Fibroblast of skin of scalp (primary cell): ENCODE measurements at regions not wholly inside any gene's neighbourhood (a gene's known extent, or its start where the extent isn't known, plus 50 kb on each side); places are given as distances from the start of the nearest gene placed in this dataset.

Experiments used
- DNase-seq: peaks from one replicate; pipeline ENCODE4 v3.0.0-alpha.2; 2013

DNA sequence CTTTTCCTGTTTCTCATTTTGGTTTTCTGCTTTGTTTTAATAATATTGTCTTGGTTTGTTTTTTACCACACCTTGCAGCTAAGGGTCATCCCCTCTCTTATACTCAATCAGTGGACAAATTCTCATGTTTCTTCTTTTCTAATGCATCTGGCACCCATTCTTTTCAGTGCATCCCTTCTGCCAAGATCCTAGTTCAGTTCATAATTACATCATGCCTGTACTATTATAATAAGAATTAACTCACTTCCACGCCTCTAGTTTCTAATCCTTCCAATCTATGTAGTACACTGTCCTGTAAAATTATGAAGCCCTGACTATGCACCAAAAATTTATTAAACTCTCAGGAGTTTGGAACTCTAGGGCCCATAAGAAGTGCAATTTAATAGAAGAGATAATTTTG, 126.1 kb downstream of the FAT4 start:
- DNase-seq = no peak

GRCh38 chr4:125444166-125444565, 129.4 kb downstream of the FAT4 start:
- DNase-seq = no peak

DNA sequence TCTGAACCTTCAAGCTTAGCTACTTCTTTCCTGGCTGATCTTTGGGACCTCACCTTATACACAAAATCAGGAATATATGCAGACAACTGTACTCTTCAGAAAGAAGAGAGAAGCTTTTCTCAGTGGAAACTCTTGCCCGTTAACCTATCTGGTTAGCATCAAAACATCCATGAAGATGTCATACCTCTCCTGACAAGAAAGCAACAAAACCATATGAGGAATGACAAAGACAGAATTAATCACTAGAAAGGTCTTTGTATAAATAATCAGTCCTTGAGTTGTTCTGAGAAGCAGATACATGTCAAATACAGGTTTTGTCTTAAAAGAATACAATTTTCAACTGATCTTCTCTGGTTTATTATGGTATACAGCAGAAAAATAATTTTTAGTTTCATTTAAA, 130.8 kb downstream of the FAT4 start:
- DNase-seq = no peak

DNA sequence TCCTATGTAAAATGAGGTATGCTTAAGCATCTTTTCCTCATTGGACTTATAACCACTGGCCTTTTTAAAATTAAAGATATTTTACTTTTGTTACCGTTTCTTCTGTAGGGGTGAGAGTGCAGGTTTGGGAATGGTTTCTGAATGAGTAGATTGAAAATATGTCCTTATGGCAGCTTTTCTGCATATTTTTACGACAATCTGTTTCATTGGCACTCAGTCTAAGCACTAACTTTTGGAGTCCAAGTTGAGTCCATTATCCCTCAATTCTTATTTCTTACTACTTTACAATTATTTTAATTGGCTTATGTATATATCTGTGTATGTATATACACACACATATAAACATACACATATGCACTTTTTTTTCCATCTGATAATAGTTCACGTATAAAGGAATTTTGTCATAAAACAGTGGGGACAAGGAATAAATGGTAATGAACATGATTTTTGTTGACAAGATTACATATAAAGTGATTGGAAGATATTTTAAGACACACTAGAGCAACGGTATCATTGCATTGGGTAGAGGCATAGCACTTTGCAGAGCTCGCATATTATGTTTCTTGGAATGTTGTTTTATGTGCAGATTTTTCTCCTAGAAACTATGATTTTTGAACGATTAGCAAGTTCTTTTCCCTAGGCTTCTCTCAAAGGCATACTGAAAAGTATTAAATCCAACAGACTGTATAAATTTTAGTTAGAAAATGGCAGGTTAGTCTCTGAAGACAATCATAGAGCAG, 133.0 kb downstream of the FAT4 start:
- DNase-seq = no peak

- no peak for DNase-seq
These were observed 141.3 kb downstream of the FAT4 start for GRCh38 chr4:125456075-125456474.

DNA sequence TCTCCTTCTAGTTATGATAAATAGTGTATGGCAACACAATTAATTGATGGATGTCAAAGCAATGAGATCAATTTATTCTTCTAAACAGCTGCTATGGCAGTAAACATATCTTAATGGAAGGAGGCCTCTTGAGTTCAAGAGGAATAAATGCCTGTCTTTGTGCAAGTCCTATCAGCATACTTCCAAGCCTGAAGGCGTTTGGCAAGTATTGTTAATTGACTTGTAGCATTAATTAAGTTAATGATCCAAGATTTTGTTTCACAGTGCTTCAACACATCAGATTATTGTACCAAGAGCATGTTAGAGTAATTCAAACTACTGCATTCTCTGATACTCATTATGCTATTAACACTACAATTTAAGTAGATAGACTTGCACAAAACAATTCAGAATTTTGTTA, 144.8 kb downstream of the FAT4 start:
- no peak for DNase-seq

GRCh38 chr4:125461676-125462363, 147.1 kb downstream of the FAT4 start:
- no peak for DNase-seq

- no peak for DNase-seq
These were observed 149.4 kb downstream of the FAT4 start for GRCh38 chr4:125464146-125464545.

DNA sequence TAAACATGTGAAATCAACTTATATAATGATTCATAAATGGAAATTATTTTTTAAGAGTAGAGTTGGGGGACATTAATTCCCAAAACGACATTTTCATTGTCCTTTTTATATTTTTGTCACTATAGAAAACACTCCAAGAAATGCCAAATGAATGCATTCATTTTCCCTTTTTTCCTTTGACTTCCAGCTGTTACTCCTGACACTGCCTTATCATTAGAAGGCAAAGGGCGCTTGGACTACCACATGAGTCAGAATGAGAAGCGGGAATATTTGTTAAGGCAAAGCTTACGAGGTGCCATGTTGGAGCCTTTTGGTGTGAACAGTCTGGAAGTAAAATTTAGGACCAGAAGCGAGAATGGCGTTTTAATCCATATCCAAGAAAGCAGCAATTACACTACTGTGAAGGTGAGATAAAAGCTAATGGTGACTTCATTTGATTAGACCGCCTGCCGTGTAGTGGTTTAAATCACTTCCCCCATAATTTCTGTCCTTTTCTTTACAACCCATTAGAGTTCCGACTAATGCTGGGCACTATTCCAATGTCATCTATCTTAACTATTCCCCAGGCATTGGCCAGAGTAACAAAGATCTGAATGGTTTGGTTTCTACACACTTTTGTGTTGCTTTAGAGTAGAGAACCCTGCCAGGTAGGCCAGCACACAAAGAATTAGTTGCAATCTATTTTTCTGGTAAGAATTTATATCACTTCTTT, 166.7 kb downstream of the FAT4 start:
- DNase-seq = no peak

- no peak for DNase-seq
These were observed 168.1 kb downstream of the FAT4 start for GRCh38 chr4:125482822-125483221.

GRCh38 chr4:125483278-125483677, 168.5 kb downstream of the FAT4 start:
- peak; percentile 69 for DNase-seq

DNA sequence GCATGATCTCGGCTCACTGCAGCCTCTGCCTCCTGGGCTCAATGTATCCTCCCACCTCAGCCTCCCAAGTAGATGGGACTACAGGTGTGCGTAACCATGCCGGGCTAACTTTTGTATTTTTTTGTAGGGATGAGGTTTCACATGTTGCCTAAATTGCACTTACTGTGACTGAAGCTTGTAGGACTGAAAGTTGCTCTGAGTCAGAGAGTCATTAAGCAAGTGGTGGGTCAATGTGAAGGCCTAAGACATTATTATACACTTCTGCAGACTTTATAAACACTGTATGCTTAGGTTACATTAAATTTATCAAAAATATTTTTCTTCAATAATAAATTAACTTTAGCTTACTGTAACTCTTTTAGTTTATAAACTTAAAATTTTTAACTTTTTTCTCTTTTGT, 170.2 kb downstream of the FAT4 start:
- no peak for DNase-seq

DNA sequence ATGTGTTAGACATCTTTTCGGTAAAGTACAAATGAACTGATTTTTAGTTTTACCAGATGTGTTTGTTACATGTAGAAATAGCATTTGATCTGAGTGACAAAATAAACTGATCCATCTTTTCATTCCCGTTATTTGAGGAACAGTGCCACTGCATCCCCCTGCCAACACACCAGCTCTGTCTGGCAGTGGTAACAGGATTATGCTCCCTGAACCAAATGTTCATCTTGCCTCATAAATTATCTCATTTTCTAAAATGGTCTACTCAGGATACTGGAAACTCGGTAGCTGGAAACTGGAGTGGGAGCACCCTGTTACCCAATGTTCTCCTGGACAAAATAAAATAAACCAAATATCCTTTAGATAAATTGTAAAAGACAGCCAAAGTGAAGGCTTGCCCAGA, 171.6 kb downstream of the FAT4 start:
- DNase-seq = no peak

DNA sequence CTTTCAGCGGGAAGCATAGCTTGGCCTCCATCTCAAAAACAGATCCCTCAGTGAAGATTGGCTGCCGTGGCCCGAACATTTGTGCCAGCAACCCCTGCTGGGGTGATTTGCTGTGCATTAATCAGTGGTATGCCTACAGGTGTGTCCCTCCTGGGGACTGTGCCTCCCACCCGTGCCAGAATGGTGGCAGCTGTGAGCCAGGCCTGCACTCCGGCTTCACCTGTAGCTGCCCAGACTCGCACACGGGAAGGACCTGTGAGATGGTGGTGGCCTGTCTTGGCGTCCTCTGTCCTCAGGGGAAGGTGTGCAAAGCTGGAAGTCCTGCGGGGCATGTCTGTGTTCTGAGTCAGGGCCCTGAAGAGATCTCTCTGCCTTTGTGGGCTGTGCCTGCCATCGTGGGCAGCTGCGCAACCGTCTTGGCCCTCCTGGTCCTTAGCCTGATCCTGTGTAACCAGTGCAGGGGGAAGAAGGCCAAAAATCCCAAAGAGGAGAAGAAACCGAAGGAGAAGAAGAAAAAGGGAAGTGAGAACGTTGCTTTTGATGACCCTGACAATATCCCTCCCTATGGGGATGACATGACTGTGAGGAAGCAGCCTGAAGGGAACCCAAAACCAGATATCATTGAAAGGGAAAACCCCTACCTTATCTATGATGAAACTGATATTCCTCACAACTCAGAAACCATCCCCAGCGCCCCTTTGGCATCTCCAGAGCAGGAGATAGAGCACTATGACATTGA, 175.4 kb downstream of the FAT4 start:
- DNase-seq = no peak

GRCh38 chr4:125492957-125493356, 178.2 kb downstream of the FAT4 start:
- DNase-seq = no peak

DNA sequence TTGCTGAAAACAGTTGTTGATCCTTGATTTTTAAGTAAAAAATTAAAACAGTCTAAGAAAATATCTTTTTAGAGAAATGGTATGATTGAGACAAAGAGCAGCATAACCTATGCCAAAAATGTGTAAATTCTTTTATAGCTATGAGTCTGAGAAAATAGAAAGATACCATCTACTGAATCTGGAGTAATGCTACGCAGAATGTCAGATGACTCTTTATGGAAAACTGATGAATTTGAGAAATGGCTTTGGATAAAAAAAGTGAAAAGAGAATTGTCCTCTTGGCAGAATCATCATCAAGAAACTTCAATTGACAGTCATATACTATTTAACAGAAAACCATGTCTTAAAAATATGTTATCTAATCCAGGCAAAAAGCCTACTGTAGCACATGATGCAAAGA, 183.1 kb downstream of the FAT4 start:
- DNase-seq = no peak

DNA sequence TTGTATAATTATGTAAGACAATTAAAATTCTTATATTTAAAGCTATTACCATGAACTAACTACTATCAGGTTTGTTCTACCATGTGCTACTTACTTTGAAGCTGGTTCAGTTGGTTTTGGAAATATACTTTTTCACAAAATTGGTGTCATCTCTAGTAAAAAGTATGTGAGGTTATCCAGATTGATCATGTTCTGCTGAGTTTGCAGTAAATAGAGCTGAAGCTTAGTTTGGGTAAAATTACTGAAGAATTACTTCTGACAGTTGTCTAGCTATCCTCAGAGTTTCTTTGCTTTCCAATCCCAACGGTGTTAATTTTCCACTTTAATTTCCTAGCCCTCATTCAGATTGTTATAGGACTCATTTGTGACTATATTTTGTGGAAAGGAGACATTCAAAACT, 184.2 kb downstream of the FAT4 start:
- DNase-seq = no peak

DNA sequence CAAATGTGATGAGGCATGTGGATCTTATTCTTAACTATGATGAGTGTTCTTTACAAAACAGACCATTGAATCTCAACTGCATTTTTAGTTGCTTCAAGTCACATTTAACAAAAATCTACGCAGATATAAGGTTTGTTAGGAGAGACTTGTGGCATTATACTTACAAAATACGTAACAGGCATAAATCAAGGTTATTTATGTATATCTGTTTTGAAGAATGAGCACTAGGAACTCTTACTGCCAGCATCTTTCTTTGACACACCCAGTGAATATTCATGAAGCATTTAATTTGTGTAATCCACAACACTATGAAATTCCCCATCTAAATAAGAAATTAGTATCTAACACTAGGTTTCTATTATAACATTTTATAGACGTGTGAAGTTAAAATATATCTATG, 186.3 kb downstream of the FAT4 start:
- no peak for DNase-seq

GRCh38 chr4:125501568-125501967, 186.8 kb downstream of the FAT4 start:
- DNase-seq = no peak

DNA sequence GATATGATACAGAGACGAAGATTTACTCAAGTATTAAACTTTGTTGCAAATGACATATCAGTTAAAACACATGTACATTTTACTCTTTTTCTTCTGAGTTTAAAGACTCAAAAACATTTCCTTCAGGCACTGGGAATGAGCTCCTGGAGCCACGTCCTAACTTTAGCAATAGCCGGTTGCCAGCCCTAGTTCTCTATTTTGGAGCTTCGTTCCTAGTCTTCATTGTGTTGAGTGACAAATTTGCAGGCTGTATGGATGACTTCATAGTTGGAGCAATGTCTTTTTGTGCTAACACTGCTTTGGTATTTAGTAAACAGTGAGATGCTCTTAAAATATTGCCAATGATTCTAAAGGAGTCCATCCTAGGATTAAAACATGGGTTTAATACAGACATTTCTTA, 190.9 kb downstream of the FAT4 start:
- DNase-seq = no peak

GRCh38 chr4:125507141-125507540, 192.4 kb downstream of the FAT4 start:
- DNase-seq = no peak

- DNase-seq = no peak
These were observed 197.0 kb downstream of the FAT4 start for GRCh38 chr4:125511715-125512114.

DNA sequence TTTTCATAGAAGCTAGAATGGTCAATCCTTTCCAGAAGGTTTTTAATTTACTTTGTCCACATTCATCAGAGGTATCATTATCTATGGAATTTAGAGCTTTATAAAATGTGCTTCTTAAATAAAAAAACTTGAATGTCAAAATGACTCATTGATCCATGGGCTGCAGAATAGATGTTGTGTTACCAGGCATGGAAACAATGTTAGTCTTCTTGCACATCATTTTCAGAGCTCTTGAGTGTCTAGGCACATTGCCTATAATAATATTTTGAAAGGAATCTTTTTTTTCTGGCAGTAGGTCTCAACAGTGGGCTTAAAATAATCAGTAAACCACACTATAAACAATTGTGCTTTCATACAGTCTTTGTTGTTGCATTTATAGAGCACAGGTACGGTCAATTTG, 200.3 kb downstream of the FAT4 start:
- DNase-seq = peak; percentile 13
